Liver (tissue), 8 donors: ENCODE measurements at regions not wholly inside any gene's neighbourhood (a gene's known extent, or its start where the extent isn't known, plus 50 kb on each side); places are given as distances from the start of the nearest gene placed in this dataset.
"Not testable (repeated sequence)": the region's sequence is repeated elsewhere in the genome, so short reads cannot be mapped to it uniquely, and the experiment has no call there.

ENCODE experiments used
- DNase-seq: peaks from one replicate; pipeline ENCODE4 v3.0.0-alpha.2; 2017; ENCODE audit warnings: low spot score
- H3K27ac ChIP-seq, 2 donors: one replicate each; pipeline ENCODE4 v1.7.0; 2013; ENCODE audit warnings: inconsistent platforms in 2 of 2, low read length in 2 of 2, control low read depth in 1 of 2, low read depth in 1 of 2, mild to moderate bottlenecking in 1 of 2
- H3K27me3 ChIP-seq, 4 donors: one replicate each; pipeline versions ENCODE4 v1.6.1 to v1.7.0; 2013; ENCODE audit warnings: low read length in 3 of 4, inconsistent platforms in 1 of 4, mild to moderate bottlenecking in 1 of 4, moderate library complexity in 1 of 4; ENCODE audit not compliant: control insufficient read depth in 4 of 4, insufficient read depth in 4 of 4
- H3K36me3 ChIP-seq, 4 donors: one replicate each; pipeline versions ENCODE4 v1.6.1 to v1.7.0; 2013; ENCODE audit warnings: low read length in 3 of 4, mild to moderate bottlenecking in 3 of 4, low read depth in 1 of 4, moderate library complexity in 1 of 4; ENCODE audit not compliant: control insufficient read depth in 4 of 4, insufficient read depth in 3 of 4
- H3K4me1 ChIP-seq, 4 donors: one replicate each; pipeline versions ENCODE4 v1.6.1 to v1.7.0; 2013; ENCODE audit warnings: low read length in 3 of 4, mild to moderate bottlenecking in 3 of 4, moderate library complexity in 1 of 4; ENCODE audit not compliant: control insufficient read depth in 4 of 4, insufficient read depth in 4 of 4
- H3K4me3 ChIP-seq, 3 donors: one replicate each; pipeline versions ENCODE4 v1.6.1 to v1.7.0; 2013; ENCODE audit warnings: low read length in 3 of 3, control low read depth in 1 of 3, low read depth in 1 of 3, mild to moderate bottlenecking in 1 of 3
- H3K9ac ChIP-seq, 2 donors: one replicate each; pipeline ENCODE4 v1.7.0; 2013; ENCODE audit warnings: low read length in 2 of 2, mild to moderate bottlenecking in 2 of 2, moderate library complexity in 2 of 2, control low read depth in 1 of 2, low read depth in 1 of 2
- H3K9me3 ChIP-seq, 4 donors: one replicate each; pipeline versions ENCODE4 v1.6.1 to v1.7.0; 2013; ENCODE audit warnings: low read length in 3 of 4; ENCODE audit not compliant: control insufficient read depth in 4 of 4
- ATF3 ChIP-seq: IDR thresholded peaks from 2 replicates; pipeline ENCODE4 v1.6.1; 2016; ENCODE audit warnings: antibody characterized with exemption
- CTCF ChIP-seq: fragments of 150-350 bp; IDR thresholded peaks from 2 replicates; pipeline ENCODE4 v1.5.1; 2017; ENCODE audit warnings: improper control_type of control experiment, low read depth, low read length; ENCODE audit not compliant: missing input control
- EGR1 ChIP-seq, 2 donors: IDR thresholded peaks; 2 replicates each; pipeline ENCODE4 v1.6.1; 2016 to 2018; ENCODE audit warnings: antibody characterized with exemption in 2 of 2, low read depth in 2 of 2
- FOXA1 ChIP-seq: IDR thresholded peaks from 2 replicates; pipeline ENCODE4 v1.6.1; 2016; ENCODE audit warnings: antibody characterized with exemption
- FOXA2 ChIP-seq: IDR thresholded peaks from 2 replicates; pipeline ENCODE4 v1.6.1; 2016; ENCODE audit warnings: antibody characterized with exemption
- GABPA ChIP-seq, 2 donors: IDR thresholded peaks in 1 of 2; conservative IDR thresholded peaks in 1 of 2; 2 replicates each; pipeline ENCODE4 v1.6.1; 2016; ENCODE audit warnings: antibody characterized with exemption in 2 of 2, mild to moderate bottlenecking in 1 of 2, moderate library complexity in 1 of 2
- HNF4A ChIP-seq, 2 donors: conservative IDR thresholded peaks; 2 replicates each; pipeline ENCODE4 v1.6.1; 2016; ENCODE audit warnings: antibody characterized with exemption in 2 of 2, mild to moderate bottlenecking in 2 of 2
- HNF4G ChIP-seq: IDR thresholded peaks from 2 replicates; pipeline ENCODE4 v1.6.1; 2016; ENCODE audit warnings: antibody characterized with exemption
- JUND ChIP-seq, 2 donors: IDR thresholded peaks; 2 replicates each; pipeline ENCODE4 v1.6.1; 2016; ENCODE audit warnings: antibody characterized with exemption in 2 of 2
- MAX ChIP-seq: IDR thresholded peaks from 2 replicates; pipeline ENCODE4 v1.6.1; 2016; ENCODE audit warnings: antibody characterized with exemption
- NR2F2 ChIP-seq: IDR thresholded peaks from 2 replicates; pipeline ENCODE4 v1.6.1; 2016; ENCODE audit warnings: antibody characterized with exemption
- RAD21 ChIP-seq, 2 donors: IDR thresholded peaks; 2 replicates each; pipeline ENCODE4 v1.6.1; 2016; ENCODE audit warnings: antibody characterized with exemption in 2 of 2, mild to moderate bottlenecking in 2 of 2
- REST ChIP-seq: IDR thresholded peaks from 2 replicates; pipeline ENCODE4 v1.6.1; 2016; ENCODE audit warnings: antibody characterized with exemption, mild to moderate bottlenecking
- RXRA ChIP-seq, 2 donors: IDR thresholded peaks; 2 replicates each; pipeline ENCODE4 v1.6.1; 2017 to 2018; ENCODE audit warnings: antibody characterized with exemption in 2 of 2, mild to moderate bottlenecking in 1 of 2
- SP1 ChIP-seq: IDR thresholded peaks from 2 replicates; pipeline ENCODE4 v1.6.1; 2018; ENCODE audit warnings: antibody characterized with exemption, mild to moderate bottlenecking
- TAF1 ChIP-seq: conservative IDR thresholded peaks from 2 replicates; pipeline ENCODE4 v1.6.1; 2016; ENCODE audit warnings: antibody characterized with exemption, mild to moderate bottlenecking
- YY1 ChIP-seq: IDR thresholded peaks from 2 replicates; pipeline ENCODE4 v1.6.1; 2016; ENCODE audit warnings: antibody characterized with exemption, mild to moderate bottlenecking
- ZBTB33 ChIP-seq: IDR thresholded peaks from 2 replicates; pipeline ENCODE4 v1.6.1; 2016; ENCODE audit warnings: antibody characterized with exemption
- WGBS: extraction: QIAGEN DNeasy Blood & Tissue Kit; methylation state at CpG from one replicate; pipeline ENCODE4 v1.1.7; 2013; 5-methylcytosine and 5-hydroxymethylcytosine counted together
- donor health status: healthy.
- donor health status: healthy.
- donor health status: healthy.
- donor health status: healthy.
- donor health status: healthy.

GRCh38 chr20:20785226-20785625 lies 72.8 kb upstream of the RALGAPA2 start:
- TF ChIP-seq ZBTB33 (no peak), YY1 (no peak), HNF4G (no peak), RAD21 (IDR thresholded peaks at IDR 0.05) (no peak), HNF4A (conservative IDR thresholded peaks at IDR 0.05) (no peak), JUND (IDR thresholded peaks at IDR 0.05) (no peak), RXRA (IDR thresholded peaks at IDR 0.05) (no peak), GABPA (IDR thresholded peaks at IDR 0.05 in 1 of 2, conservative IDR thresholded peaks at IDR 0.05 in 1 of 2) (no peak), REST (no peak), EGR1 (IDR thresholded peaks at IDR 0.05; ENCODE audit: low read depth in 2 of 2) (no peak), CTCF (no peak), FOXA2 (no peak), FOXA1 (no peak), MAX (no peak), NR2F2 (no peak), TAF1 (no peak), SP1 (no peak), ATF3 (no peak)
- DNase-seq, result no peak
- H3K9me3 ChIP-seq, result no peaks in the 10 kb centered on the region
- H3K36me3 ChIP-seq, result no peaks in the 10 kb centered on the region
- H3K4me1 ChIP-seq, result peaks cover 2 to 30% (median 17%) of the 10 kb centered on the region in 4 donors
- H3K27ac ChIP-seq, result no peak overlapping the region
- 85% methylated on average over 2 of the region's 2 CpGs for WGBS
- H3K9ac ChIP-seq, result no peak overlapping the region
- no peaks in the 10 kb centered on the region for H3K27me3 ChIP-seq
- H3K4me3 ChIP-seq, result no peak overlapping the region

- not testable (repeated sequence) for H3K9ac ChIP-seq, DNase-seq, H3K27ac ChIP-seq, H3K9me3 ChIP-seq, H3K27me3 ChIP-seq, H3K4me3 ChIP-seq, H3K36me3 ChIP-seq
- peaks cover 2 to 36% (median 20%) of the 10 kb centered on the region in 4 donors for H3K4me1 ChIP-seq
- 83% methylated on average over 4 of the region's 4 CpGs for WGBS
Observed at GRCh38 chr20:20784450-20784849, 72.0 kb upstream of the RALGAPA2 start.
